ENCODE measurements at regions not wholly inside any gene's neighbourhood (a gene's known extent, or its start where the extent isn't known, plus 50 kb on each side); places are given as distances from the start of the nearest gene placed in this dataset.

DNA sequence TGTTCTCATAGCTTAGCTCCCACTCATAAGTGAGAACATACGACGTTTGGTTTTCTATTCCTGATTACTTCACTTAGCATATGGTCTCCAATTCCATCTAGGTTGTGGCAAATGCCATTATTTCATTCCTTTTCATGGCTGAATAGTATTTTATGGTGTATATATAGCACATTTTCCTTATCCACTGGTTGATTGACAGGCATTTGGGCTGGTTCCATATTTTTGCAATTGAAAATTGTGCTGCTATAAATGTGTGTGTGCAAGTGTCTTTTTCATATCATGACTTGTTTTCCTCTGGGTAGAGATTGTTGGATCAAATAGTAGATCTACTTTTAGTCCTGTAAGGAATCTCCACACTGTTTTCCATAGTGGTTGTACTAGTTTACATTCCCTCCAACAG, 133.0 kb upstream of the TAB2 start (continued):
- TF ChIP-seq, protein P1, sequence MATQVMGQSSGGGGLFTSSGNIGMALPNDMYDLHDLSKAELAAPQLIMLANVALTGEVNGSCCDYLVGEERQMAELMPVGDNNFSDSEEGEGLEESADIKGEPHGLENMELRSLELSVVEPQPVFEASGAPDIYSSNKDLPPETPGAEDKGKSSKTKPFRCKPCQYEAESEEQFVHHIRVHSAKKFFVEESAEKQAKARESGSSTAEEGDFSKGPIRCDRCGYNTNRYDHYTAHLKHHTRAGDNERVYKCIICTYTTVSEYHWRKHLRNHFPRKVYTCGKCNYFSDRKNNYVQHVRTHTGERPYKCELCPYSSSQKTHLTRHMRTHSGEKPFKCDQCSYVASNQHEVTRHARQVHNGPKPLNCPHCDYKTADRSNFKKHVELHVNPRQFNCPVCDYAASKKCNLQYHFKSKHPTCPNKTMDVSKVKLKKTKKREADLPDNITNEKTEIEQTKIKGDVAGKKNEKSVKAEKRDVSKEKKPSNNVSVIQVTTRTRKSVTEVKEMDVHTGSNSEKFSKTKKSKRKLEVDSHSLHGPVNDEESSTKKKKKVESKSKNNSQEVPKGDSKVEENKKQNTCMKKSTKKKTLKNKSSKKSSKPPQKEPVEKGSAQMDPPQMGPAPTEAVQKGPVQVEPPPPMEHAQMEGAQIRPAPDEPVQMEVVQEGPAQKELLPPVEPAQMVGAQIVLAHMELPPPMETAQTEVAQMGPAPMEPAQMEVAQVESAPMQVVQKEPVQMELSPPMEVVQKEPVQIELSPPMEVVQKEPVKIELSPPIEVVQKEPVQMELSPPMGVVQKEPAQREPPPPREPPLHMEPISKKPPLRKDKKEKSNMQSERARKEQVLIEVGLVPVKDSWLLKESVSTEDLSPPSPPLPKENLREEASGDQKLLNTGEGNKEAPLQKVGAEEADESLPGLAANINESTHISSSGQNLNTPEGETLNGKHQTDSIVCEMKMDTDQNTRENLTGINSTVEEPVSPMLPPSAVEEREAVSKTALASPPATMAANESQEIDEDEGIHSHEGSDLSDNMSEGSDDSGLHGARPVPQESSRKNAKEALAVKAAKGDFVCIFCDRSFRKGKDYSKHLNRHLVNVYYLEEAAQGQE (IDR thresholded peaks at IDR 0.05; ENCODE audit: borderline replicate concordance) = no peak
- TF ChIP-seq, protein P1 (CRISPR knock-in tag; IDR thresholded peaks at IDR 0.05; ENCODE audit: low read depth) = no peak
- TF ChIP-seq JUND (IDR thresholded peaks at IDR 0.05; ENCODE audit: borderline replicate concordance, low read depth, low read length) (no peak), JUND (tag; IDR thresholded peaks at IDR 0.05; ENCODE audit: borderline replicate concordance, low read depth, low read length) (no peak), DACH1 (IDR thresholded peaks at IDR 0.05; ENCODE audit: partially characterized antibody) (no peak), TCF7 (IDR thresholded peaks at IDR 0.05; ENCODE audit: borderline replicate concordance) (no peak), ZNF75A (CRISPR knock-in tag; IDR thresholded peaks at IDR 0.05) (no peak), ILK (tag; IDR thresholded peaks at IDR 0.05; ENCODE audit: borderline replicate concordance, low read depth) (no peak), KLF13 (tag; IDR thresholded peaks at IDR 0.05; ENCODE audit: borderline replicate concordance, low read depth) (no peak), ZNF146 (CRISPR knock-in tag; IDR thresholded peaks at IDR 0.05; ENCODE audit: unreplicated experiment) (peak; percentile 12), FUS (optimal IDR thresholded peaks at IDR 0.05; ENCODE audit: low read depth, low read length) (no peak), POLR2B (IDR thresholded peaks at IDR 0.05; ENCODE audit: low read depth, partially characterized antibody) (no peak)
- TF ChIP-seq, protein P2, sequence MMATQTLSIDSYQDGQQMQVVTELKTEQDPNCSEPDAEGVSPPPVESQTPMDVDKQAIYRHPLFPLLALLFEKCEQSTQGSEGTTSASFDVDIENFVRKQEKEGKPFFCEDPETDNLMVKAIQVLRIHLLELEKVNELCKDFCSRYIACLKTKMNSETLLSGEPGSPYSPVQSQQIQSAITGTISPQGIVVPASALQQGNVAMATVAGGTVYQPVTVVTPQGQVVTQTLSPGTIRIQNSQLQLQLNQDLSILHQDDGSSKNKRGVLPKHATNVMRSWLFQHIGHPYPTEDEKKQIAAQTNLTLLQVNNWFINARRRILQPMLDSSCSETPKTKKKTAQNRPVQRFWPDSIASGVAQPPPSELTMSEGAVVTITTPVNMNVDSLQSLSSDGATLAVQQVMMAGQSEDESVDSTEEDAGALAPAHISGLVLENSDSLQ (IDR thresholded peaks at IDR 0.05) = peak; percentile 87
- TF ChIP-seq, protein P3, sequence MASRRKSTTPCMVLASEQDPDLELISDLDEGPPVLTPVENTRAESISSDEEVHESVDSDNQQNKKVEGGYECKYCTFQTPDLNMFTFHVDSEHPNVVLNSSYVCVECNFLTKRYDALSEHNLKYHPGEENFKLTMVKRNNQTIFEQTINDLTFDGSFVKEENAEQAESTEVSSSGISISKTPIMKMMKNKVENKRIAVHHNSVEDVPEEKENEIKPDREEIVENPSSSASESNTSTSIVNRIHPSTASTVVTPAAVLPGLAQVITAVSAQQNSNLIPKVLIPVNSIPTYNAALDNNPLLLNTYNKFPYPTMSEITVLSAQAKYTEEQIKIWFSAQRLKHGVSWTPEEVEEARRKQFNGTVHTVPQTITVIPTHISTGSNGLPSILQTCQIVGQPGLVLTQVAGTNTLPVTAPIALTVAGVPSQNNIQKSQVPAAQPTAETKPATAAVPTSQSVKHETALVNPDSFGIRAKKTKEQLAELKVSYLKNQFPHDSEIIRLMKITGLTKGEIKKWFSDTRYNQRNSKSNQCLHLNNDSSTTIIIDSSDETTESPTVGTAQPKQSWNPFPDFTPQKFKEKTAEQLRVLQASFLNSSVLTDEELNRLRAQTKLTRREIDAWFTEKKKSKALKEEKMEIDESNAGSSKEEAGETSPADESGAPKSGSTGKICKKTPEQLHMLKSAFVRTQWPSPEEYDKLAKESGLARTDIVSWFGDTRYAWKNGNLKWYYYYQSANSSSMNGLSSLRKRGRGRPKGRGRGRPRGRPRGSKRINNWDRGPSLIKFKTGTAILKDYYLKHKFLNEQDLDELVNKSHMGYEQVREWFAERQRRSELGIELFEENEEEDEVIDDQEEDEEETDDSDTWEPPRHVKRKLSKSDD (conservative IDR thresholded peaks at IDR 0.05; ENCODE audit: low read length) = no peak
- TF ChIP-seq, protein P4, sequence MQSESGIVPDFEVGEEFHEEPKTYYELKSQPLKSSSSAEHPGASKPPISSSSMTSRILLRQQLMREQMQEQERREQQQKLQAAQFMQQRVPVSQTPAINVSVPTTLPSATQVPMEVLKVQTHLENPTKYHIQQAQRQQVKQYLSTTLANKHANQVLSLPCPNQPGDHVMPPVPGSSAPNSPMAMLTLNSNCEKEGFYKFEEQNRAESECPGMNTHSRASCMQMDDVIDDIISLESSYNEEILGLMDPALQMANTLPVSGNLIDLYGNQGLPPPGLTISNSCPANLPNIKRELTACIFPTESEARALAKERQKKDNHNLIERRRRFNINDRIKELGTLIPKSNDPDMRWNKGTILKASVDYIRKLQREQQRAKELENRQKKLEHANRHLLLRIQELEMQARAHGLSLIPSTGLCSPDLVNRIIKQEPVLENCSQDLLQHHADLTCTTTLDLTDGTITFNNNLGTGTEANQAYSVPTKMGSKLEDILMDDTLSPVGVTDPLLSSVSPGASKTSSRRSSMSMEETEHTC (IDR thresholded peaks at IDR 0.05) = no peak
